Nephron progenitor cell (in vitro differentiated cells): ENCODE measurements at regions not wholly inside any gene's neighbourhood (a gene's known extent, or its start where the extent isn't known, plus 50 kb on each side); places are given as distances from the start of the nearest gene placed in this dataset.

ENCODE experiments used
- DNase-seq: peaks from one replicate; pipeline ENCODE4 v3.0.0; 2021
- H3K27ac Mint-ChIP-seq: 2 replicates; pipeline ENCODE4 v1.8.0; 2021; ENCODE audit warnings: mild to moderate bottlenecking, moderate library complexity, mixed read lengths
- H3K27me3 Mint-ChIP-seq: 2 replicates; pipeline ENCODE4 v1.8.0; 2021; ENCODE audit warnings: mild to moderate bottlenecking, low read depth, mixed read lengths; ENCODE audit not compliant: poor library complexity
- H3K36me3 Mint-ChIP-seq: 2 replicates; pipeline ENCODE4 v1.8.0; 2021; ENCODE audit warnings: low read depth, mixed read lengths
- H3K4me1 Mint-ChIP-seq: 2 replicates; pipeline ENCODE4 v1.8.0; 2021; ENCODE audit warnings: mixed read lengths
- H3K4me3 Mint-ChIP-seq: 2 replicates; pipeline ENCODE4 v1.8.0; 2021; ENCODE audit warnings: mild to moderate bottlenecking, moderate library complexity, mixed read lengths
- H3K9me3 Mint-ChIP-seq: 2 replicates; pipeline ENCODE4 v1.8.0; 2021; ENCODE audit warnings: mild to moderate bottlenecking, moderate library complexity, mixed read lengths
- TF ChIP-seq, protein P1 (sequence below): fragments of 200-600 bp; sonication (generic); IDR thresholded peaks from 2 replicates; pipeline ENCODE4 v1.5.0; 2021; ENCODE audit warnings: antibody characterized with exemption

DNA sequence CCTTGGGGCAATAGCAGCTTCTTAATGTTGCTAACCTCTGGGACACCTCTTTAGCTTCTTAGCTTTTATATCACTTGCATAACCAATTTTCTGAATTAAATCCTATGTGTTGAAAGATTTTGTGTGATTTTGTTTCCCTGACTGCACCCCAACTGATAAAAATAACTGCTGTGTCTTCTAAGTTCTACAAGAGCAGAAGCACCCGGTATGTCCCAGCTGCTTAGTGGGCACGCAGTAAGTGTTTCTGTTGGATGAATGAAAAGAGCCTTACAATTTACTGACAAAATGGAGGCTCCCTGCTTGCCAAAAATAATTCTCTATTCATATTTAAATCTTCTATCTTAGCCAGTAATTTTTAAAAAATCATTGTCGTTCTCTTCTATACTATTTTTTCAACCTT is 53.1 kb upstream of the GALNT5 start:
- Mint-ChIP-seq H3K4me3 (no peak overlapping the region), H3K4me1 (no peaks in the 10 kb centered on the region), H3K27me3 (peaks cover 3% of the 10 kb centered on the region), H3K27ac (no peak overlapping the region), H3K9me3 (no peaks in the 10 kb centered on the region), H3K36me3 (no peaks in the 10 kb centered on the region)
- TF ChIP-seq, protein P1, sequence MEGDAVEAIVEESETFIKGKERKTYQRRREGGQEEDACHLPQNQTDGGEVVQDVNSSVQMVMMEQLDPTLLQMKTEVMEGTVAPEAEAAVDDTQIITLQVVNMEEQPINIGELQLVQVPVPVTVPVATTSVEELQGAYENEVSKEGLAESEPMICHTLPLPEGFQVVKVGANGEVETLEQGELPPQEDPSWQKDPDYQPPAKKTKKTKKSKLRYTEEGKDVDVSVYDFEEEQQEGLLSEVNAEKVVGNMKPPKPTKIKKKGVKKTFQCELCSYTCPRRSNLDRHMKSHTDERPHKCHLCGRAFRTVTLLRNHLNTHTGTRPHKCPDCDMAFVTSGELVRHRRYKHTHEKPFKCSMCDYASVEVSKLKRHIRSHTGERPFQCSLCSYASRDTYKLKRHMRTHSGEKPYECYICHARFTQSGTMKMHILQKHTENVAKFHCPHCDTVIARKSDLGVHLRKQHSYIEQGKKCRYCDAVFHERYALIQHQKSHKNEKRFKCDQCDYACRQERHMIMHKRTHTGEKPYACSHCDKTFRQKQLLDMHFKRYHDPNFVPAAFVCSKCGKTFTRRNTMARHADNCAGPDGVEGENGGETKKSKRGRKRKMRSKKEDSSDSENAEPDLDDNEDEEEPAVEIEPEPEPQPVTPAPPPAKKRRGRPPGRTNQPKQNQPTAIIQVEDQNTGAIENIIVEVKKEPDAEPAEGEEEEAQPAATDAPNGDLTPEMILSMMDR, result no peak
- no peak for DNase-seq

DNA sequence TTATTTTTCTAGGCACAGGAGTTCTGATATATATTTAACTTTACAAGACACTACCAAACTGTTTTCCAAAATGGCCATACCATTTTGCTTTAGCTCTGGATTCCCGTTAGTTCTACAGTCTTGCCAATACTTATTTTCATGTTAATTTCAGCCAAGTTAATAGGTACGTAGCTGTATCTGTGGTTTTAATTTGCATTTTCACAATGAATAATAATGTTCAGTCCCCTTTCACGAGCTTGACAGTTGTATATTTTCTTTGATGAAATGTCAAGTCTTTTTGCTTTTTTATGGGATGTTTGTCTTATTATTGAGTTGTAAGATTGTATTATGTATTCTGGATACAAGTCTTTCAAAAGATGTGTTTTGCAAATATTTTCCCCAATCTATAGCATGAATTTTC is 50.6 kb upstream of the GALNT5 start:
- no peak for DNase-seq
- H3K27ac Mint-ChIP-seq, result no peak overlapping the region
- no peaks in the 10 kb centered on the region for H3K9me3 Mint-ChIP-seq
- H3K27me3 Mint-ChIP-seq, result peaks cover 3% of the 10 kb centered on the region
- no peak overlapping the region for H3K4me3 Mint-ChIP-seq
- H3K4me1 Mint-ChIP-seq, result no peaks in the 10 kb centered on the region
- TF ChIP-seq, protein P1, result no peak
- H3K36me3 Mint-ChIP-seq, result no peaks in the 10 kb centered on the region
